GM06990 (cell line): ENCODE measurements at regions not wholly inside any gene's neighbourhood (a gene's known extent, or its start where the extent isn't known, plus 50 kb on each side); places are given as distances from the start of the nearest gene placed in this dataset.
A peak's percentile ranks its signal among the peaks of the same experiment; 100 is the strongest.

Experiments
- DNase-seq: peaks from one replicate; pipeline ENCODE4 v3.0.0-alpha.2; 2011; ENCODE audit not compliant: insufficient read length; ENCODE audit errors: extremely low read depth
- H3K27me3 ChIP-seq: replicated peaks from 2 replicates; pipeline ENCODE4 v1.6.0; 2011; ENCODE audit warnings: low read length; ENCODE audit not compliant: control insufficient read depth, insufficient read depth
- H3K36me3 ChIP-seq: 2 replicates; pipeline ENCODE4 v1.5.1; 2011; ENCODE audit warnings: low read length; ENCODE audit not compliant: control insufficient read depth, insufficient read depth
- H3K4me3 ChIP-seq: replicated peaks from 2 replicates; pipeline ENCODE4 v1.5.1; 2011; ENCODE audit warnings: low read depth, mild to moderate bottlenecking, control low read depth, low read length
- CTCF ChIP-seq: IDR thresholded peaks from 2 replicates; pipeline ENCODE4 v1.5.1; 2011; ENCODE audit warnings: low read length, control low read depth, mild to moderate bottlenecking, inconsistent platforms; ENCODE audit not compliant: insufficient read depth, poor library complexity, severe bottlenecking

DNA sequence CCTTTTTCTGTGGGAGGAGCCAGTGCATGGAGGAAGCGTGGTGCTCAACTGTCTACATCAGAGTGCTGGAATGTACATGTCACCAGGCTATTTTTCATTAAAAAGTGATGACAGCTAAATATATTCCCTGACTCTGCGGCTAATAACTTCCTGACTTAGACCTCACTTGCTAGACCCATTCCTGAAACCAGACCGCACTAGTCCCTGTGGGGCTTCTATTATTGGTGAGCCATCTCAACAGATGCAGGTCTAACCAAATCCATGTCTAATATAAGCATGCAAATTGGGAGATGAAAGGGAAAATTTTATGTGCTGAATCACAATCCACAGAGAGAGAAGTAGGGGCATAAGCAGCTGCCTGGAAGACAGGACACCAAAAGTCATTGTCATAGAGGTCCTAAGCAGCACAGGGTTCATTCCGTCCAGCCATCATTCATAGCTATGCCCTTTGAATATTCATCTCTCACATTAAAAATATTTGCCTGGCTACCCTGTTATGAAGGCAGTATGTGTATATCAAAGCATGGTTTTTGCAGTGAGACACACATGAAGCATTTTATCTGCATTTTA is 110.9 kb upstream of the BLID start:
- Histone ChIP-seq H3K27me3 (no peaks in the 10 kb centered on the region), H3K4me3 (no peak overlapping the region), H3K36me3 (no peaks in the 10 kb centered on the region)
- no peak for DNase-seq
- TF ChIP-seq CTCF = no peak

DNA sequence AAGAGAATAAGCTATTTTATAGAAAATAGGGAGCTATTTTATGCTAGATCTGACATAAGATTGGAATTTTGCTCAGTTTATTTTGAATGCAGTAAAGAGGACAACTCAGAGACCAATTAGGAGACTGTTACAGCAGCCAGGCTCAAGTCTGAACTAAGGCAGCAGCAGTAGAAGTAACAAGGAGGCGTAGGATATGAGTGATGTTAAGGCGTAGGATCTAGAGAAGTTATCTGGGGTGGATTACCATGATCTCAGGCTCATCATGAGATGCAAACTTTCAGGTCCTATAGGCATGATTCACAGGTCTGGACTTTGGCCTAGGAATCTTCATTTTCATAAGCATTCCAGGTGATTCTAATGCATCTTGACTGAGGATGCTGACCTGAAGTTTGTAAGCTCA is 108.9 kb upstream of the BLID start:
- Histone ChIP-seq H3K27me3 (no peaks in the 10 kb centered on the region), H3K4me3 (no peak overlapping the region), H3K36me3 (no peaks in the 10 kb centered on the region)
- TF ChIP-seq CTCF = no peak
- DNase-seq = no peak

DNA sequence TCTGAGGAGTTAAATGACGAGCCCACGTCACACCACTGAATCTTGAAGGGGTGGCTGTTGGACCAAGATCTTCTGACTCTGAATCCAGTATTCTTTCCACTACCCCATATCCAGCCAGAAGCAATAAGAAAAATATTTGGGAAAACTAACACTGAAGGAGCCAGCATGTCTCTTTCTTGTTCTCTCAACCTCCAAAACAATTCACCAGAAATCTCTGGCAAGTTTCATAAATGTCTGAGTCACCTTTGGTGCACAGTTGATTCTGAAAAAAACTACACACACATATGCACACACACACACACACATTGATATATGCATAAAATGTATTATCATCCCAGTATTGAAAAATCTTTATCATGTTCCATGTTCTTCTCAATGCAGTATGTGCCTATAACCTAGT is 104.3 kb upstream of the BLID start:
- Histone ChIP-seq H3K4me3 (no peak overlapping the region), H3K27me3 (no peaks in the 10 kb centered on the region; the same call in 1 of the 2 replicates), H3K36me3 (no peaks in the 10 kb centered on the region)
- DNase-seq = no peak
- TF ChIP-seq CTCF = no peak

GRCh38 chr11:122219791-122220190 is 103.8 kb upstream of the BLID start:
- H3K27me3 ChIP-seq = no peaks in the 10 kb centered on the region; the same call in 1 of the 2 replicates
- no peak for TF ChIP-seq CTCF
- no peak overlapping the region for H3K4me3 ChIP-seq
- no peak for DNase-seq
- H3K36me3 ChIP-seq = no peaks in the 10 kb centered on the region

- peak; percentile 28 for DNase-seq
Measured at GRCh38 chr11:122215244-122215992, 99.4 kb upstream of the BLID start.

More at GRCh38 chr11:122215244-122215992, 99.4 kb upstream of the BLID start:
- Histone ChIP-seq H3K36me3 (no peaks in the 10 kb centered on the region), H3K4me3 (no peak overlapping the region), H3K27me3 (no peaks in the 10 kb centered on the region; the same call in 1 of the 2 replicates)
- peak; percentile 95 for TF ChIP-seq CTCF
